ENCODE measurements at regions not wholly inside any gene's neighbourhood (a gene's known extent, or its start where the extent isn't known, plus 50 kb on each side); places are given as distances from the start of the nearest gene placed in this dataset.

- Histone ChIP-seq H3K23ac (ENCODE audit: insufficient read length, low read depth, low read length) (no peak overlapping the region), H3K14ac (ENCODE audit: insufficient read depth, low read length) (no peak overlapping the region), H3T11ph (ENCODE audit: low read length) (no peak overlapping the region), H2BK12ac (ENCODE audit: insufficient read length, low read depth, low read length) (no peak overlapping the region), H2AFZ (ENCODE audit: low read length) (no peak overlapping the region), H2BK15ac (ENCODE audit: low read depth, low read length) (no peak overlapping the region), H3K18ac (ENCODE audit: insufficient read length, low read depth, low read length) (no peak overlapping the region), H4K8ac (replicated peaks; ENCODE audit: insufficient read length, low read depth, low read length) (no peak overlapping the region), H3K4ac (ENCODE audit: low read depth, low read length) (no peak overlapping the region), H3K56ac (ENCODE audit: insufficient read length, low read depth, low read length) (no peak overlapping the region), H3K79me1 (ENCODE audit: insufficient read depth, low read depth, low read length, poor library complexity, severe bottlenecking) (no peaks in the 10 kb centered on the region), H2BK5ac (ENCODE audit: insufficient read length, low read length) (no peak overlapping the region), H3K23me2 (ENCODE audit: insufficient read length, low read depth, low read length, poor library complexity, severe bottlenecking) (no peaks in the 10 kb centered on the region), H2BK20ac (ENCODE audit: low read depth, low read length, poor library complexity, severe bottlenecking) (no peak overlapping the region), H3K4me1 (ENCODE audit: insufficient read depth, low read length) (peaks cover 3% of the 10 kb centered on the region; the same call in 1 of the 2 replicates), H2AK5ac (ENCODE audit: insufficient read length, low read length) (no peak overlapping the region), H3K9me3 (ENCODE audit: control insufficient read depth, low read depth, low read length) (no peaks in the 10 kb centered on the region), H4K91ac (ENCODE audit: insufficient read length, low read depth, low read length) (no peak overlapping the region), H4K20me1 (ENCODE audit: control insufficient read depth, insufficient read depth, insufficient read length) (no peaks in the 10 kb centered on the region), H4K5ac (ENCODE audit: insufficient read length, low read depth, low read length) (no peak overlapping the region), H2BK120ac (ENCODE audit: low read depth, low read length, poor library complexity, severe bottlenecking) (no peak overlapping the region), H3K27ac (ENCODE audit: insufficient read length, low read depth, low read length) (no peak overlapping the region), H3K27me3 (ENCODE audit: insufficient read depth, low read length) (no peaks in the 10 kb centered on the region), H3K9ac (ENCODE audit: extremely low read depth, insufficient read length, low read length) (no peak overlapping the region), H3K4me2 (ENCODE audit: insufficient read depth, insufficient read length, low read length) (no peak overlapping the region), H3K79me2 (ENCODE audit: insufficient read depth, low read length) (no peaks in the 10 kb centered on the region)
- TF ChIP-seq CTCF (conservative IDR thresholded peaks at IDR 0.05): no peak
- Mint-ChIP-seq H3K36me3 (ENCODE audit: insufficient read depth in 1 of 3, low read depth in 3 of 3) (peaks cover 0 to 4% (median 3%) of the 10 kb centered on the region in 3 experiments; a peak in 3 of 7 replicates), H3K9me3 (peaks cover 0 to 4% of the 10 kb centered on the region in 2 experiments; a peak in 3 of 5 replicates), H3K4me3 (no peak overlapping the region), H3K4me1 (peaks cover 33 to 37% of the 10 kb centered on the region in 2 experiments), H3K27ac (no peak overlapping the region), H3K27me3 (ENCODE audit: low read depth) (peaks cover 1% of the 10 kb centered on the region; the same call in 1 of the 2 replicates)
- no peak for DNase-seq
- WGBS (ENCODE audit: extremely low coverage, insufficient read length, low lambda C conversion rate): no CpG with 5 or more reads among the region's 2 CpGs
Measured at GRCh38 chr11:133639408-133639807, 107.1 kb upstream of the OPCML start.

Measured in H9 (cell line).